Esophagus mucosa (tissue), 1 donor: ENCODE measurements at regions not wholly inside any gene's neighbourhood (a gene's known extent, or its start where the extent isn't known, plus 50 kb on each side); places are given as distances from the start of the nearest gene placed in this dataset.

Source experiments
- ATAC-seq: fragments of 200-7000 bp; cut with Tn5 transposase; one replicate; pipeline ENCODE4 v1.9.1; 2020
- donor health status: DM: yes; HTN: yes; CAD: no.

DNA sequence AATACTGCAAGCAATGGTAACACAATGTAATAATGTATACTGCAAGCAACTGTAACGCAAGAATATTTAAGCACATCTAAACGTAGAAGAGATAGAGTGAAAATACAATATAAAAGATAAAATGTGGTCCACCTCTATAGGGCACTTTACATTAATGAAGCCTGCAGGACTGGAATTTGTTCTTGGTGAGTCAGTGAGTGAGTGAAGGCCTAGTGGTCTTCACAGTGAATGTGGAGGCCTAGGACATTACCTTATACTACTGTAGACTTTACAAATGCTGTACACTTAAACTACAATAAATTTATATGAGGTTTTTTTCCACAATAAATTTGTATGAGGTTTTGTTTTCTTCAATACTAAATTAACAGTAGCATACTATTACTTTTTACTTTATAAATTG lies 287.4 kb upstream of the SNX7 start:
- ATAC-seq, result no peak

DNA sequence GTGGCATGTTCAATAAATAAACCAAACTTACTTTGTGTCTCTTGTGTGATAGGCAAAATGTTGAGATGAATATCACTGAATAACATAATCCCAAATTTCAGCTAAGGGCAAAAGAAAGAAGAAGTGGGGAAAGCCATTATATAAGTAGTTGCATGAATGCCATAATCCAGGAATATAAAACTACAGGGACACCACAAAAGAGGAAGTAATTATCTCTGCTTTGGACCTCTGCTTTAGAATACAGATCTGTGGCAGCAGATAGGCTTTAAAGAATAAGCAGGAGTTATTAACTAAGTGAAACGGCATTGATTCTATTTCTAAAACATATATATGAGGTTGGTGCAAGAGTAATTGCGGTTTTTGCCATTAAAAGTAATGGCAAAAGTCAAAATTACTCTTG lies 288.5 kb upstream of the SNX7 start:
- ATAC-seq, result no peak

DNA sequence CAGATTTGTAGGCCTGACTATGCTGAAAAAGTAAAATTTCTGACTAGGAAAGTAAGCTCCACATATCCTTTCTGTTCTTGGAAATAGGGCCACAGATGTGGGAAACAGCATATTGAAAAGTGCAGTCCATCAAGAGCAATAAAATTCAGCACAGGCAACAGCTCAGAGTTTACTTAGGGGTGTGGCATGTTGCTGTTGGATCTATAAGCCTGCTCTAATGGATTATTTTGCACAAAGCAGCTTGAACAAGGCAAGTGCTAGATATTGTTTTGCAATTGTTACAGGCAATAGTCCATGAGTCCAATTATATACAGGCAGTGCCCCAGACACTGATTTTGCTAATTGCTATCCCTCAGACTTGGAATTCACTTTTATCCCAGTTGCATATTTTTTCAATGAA lies 289.8 kb upstream of the SNX7 start:
- no peak for ATAC-seq

DNA sequence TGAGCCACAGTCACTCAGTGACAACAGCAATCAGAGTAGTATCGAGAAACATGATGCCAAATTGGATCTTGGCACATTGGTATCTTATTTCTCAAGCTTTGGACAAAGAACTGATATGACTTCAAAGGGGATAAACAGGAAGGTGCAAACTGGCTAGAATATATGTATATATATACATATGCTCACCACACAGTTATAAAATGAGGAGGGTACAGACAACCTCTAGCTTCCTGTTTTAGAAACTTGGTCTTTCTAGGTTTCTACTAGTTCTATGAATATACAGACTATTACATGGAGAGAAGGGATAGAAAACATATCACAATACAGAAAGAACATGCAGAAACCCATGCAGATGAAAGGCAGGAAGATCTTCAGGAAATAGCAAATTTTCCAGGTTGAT lies 292.1 kb upstream of the SNX7 start:
- ATAC-seq, result no peak

DNA sequence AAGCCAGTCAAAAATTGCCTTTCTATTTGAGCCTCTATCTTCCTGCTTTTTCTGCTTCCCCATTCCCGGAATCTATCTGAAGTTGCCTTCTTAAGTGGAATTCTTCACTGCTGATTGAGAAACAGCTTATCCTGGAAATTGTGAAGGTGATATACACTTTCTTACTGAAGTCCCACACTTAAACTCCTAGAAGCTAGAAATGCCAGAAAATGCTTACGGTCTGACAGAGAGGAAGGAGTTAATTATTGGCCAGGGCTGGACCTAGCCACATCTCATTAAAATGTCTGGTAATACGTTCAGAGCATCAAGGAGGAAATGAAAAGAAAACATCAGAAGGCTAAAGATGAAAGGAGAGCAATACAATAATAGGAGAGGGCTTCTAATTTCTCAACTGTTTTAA lies 292.5 kb upstream of the SNX7 start:
- no peak for ATAC-seq

DNA sequence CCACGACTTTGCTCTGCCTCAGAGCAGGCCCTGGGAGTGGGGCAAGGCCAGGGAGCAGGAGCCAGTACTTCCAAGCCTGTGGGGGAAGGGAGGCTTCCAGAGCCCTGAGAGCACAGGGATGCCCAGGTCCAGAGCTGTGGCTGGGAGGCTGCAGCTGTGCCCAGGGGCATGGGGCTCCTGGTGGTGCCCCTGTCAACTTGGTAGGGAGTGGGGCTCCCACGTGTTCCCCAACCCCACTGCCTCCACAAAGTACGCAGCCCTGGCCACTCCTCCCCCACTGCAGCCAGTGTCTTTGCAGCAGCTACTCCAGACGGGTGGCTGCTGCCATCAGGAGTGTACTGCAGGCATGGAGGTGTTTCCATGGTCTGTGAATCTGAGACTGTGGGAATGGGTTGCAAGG lies 294.1 kb upstream of the SNX7 start:
- ATAC-seq, result no peak

- ATAC-seq, result no peak
These were observed 295.2 kb upstream of the SNX7 start for GRCh38 chr1:98366343-98366742.

DNA sequence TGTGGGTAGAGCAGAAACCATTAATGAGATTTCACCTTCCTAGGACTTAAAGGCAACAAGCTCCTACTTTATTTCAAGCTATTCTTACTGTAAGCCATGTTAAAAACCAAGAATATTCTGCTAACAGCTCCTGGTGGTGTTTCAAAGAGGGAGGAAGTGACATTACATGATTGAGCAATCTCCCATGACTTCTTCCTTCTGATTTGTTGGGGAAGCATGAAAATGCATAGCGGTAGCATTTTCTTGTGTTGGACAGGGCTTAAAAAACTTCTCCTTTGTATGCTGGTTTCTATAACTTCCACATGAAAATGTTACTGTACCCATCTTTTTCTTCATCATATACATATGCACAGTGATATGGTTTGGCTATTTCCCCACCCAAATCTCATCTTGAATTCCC lies 297.0 kb upstream of the SNX7 start:
- ATAC-seq, result no peak

- ATAC-seq, result no peak
These were observed 300.7 kb upstream of the SNX7 start for GRCh38 chr1:98360864-98361263.

DNA sequence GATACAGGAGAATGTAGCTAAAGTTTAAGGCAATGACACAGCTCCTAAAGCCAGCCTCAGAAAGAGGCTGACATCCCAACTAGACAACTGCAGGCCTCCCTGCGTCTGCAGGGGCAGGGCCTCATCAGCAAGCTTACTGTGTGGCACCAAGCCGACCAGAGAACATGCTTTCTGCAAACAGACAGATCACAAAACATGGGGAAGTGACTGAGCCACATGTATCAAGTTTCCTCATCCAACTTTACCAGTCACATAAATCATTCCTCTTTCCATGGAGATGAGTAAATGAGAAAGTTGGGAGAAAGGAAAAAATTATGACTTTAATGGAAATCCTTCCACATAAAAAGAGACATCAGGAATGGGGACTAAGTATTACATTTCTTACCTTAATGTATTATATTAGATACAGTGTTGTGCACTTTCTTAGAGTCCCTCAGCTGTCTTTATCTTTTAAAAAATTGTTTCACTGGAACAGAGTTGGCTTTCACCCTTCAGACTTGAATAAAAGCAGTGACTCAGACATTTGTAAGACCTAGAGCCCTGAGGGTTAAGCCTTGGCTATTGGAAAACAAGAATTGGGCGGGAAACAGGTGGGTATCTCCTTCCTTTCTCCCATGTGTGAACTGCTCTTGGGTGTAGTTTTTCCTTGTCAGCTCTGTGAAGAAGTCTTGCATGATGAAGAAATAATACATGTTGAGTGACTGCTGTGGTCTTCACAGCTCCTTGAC lies 305.7 kb upstream of the SNX7 start:
- peak; percentile 35 for ATAC-seq

DNA sequence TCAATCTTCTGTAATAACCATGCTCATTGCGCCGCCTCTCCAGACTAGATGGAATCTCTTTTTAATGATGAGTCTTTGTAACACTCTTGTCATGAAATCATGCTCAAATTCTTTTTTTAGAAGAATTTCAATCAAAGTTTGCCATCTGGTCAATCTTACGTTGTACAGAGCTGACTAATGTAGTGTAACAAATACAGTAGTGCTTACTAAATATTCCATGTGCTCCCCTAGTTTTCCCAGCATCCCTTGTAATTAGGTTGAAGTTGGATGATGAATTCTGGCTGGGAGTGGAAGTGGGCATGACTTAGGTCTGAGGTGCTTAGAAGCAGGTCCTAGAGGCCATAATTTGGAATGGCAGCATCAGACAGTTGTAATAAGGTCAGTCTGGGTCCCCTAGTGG lies 309.1 kb upstream of the SNX7 start:
- no peak for ATAC-seq

DNA sequence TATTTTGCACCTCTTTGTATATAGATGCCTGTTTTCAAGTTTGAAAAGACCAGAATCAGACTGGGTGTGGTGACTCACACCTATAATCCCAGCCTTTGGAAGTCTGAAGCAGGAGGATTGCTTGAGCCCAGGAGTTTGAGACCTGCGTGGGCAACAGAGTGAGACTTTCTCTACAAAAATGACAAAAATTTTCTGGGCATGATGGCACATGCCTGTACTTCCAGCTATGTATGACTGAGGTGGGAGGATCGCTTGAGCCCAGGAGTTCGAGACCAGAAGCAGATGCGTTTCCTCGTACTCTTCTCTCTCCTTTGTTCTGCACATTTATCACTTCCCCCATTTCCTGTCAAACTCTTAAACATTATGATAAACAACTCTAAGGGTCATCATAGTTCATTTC lies 310.0 kb upstream of the SNX7 start:
- ATAC-seq, result no peak

DNA sequence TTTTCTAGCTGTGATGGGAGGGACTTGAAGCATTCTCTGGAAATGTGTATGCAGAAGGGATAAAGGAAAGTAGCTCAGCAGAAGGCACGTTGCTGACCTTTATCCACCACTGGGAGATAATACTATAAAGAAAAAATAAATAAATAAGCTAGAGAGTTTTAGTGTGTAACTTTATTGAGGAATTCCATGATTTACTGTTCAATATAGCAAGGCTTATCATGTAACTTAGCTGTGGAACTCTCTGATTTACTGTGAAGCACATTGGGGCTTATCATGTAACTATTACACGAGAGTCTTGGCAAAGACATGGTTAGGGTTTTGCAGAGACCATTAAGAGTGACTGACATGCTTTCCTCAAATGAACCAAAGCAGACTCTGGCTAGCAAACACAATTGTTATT lies 316.1 kb upstream of the SNX7 start:
- ATAC-seq, result no peak

- no peak for ATAC-seq
These were observed 316.8 kb upstream of the SNX7 start for GRCh38 chr1:98344731-98345130.

GRCh38 chr1:98342566-98342965 lies 319.0 kb upstream of the SNX7 start:
- ATAC-seq, result no peak

GRCh38 chr1:98340511-98340910 lies 321.0 kb upstream of the SNX7 start:
- ATAC-seq, result no peak

DNA sequence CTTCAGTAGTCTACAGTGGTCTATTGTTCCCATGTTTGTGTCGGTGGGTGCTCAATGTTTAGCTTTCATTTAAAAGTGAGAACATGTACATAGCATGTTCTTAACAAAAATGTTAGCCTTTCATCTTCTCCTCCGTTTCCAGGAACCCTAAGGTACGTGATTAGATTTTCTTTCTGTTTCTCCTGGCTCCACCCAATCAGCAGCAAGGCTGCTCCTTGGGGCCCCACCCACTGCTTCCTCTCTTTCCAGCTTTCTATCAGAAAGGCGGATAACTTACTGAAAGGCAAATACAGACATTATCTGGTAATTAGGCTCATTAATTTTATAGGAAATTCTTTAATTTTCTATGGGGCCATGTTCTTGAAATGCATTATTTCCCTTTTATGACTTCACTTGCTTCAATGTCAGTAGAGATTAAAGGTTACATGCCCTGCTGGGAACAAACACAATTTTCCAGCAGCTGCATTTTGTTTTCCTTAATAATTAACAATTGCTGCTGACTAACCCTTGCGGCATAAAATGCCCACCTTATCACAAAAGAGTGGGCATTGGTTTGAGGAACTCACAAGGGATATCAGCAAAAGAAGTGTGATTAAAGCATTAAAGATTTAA lies 324.9 kb upstream of the SNX7 start:
- no peak for ATAC-seq

DNA sequence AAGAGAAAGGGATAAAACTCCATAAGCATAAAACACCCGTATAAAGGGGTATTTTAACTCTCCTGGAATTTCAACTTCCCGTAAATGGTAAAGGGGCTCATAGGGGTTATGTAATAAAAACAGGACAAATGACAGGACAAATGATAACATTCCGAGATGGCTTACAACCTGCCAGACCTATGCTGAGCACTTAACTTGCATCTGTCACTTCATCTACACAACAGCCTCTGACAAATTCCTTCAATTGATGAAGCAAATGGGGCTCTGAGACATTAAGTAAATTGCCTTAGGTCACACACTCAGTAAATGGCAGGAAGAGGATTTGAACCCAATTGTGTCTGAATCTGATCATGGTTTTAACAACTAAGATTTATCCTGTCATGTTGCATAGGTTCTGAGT lies 327.6 kb upstream of the SNX7 start:
- no peak for ATAC-seq

DNA sequence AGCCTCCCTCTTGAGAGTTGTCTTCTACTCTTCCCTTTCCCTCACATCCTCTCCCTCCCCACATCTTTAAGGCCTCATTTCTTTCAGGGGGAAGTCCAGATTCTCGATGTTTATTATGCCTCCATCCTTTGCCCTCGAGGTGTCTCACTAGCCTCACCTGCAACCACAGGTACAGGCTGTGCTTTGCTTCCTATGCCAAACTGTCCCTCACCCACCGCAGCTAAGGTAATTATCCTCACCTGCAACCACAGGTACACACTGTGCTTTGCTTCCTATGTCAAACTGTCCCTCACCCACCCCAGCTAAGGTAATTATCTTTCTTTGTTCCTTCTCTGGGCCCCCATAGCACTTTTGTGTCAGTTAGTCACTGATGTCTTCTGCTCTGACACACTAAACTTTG lies 328.1 kb upstream of the SNX7 start:
- ATAC-seq, result no peak

DNA sequence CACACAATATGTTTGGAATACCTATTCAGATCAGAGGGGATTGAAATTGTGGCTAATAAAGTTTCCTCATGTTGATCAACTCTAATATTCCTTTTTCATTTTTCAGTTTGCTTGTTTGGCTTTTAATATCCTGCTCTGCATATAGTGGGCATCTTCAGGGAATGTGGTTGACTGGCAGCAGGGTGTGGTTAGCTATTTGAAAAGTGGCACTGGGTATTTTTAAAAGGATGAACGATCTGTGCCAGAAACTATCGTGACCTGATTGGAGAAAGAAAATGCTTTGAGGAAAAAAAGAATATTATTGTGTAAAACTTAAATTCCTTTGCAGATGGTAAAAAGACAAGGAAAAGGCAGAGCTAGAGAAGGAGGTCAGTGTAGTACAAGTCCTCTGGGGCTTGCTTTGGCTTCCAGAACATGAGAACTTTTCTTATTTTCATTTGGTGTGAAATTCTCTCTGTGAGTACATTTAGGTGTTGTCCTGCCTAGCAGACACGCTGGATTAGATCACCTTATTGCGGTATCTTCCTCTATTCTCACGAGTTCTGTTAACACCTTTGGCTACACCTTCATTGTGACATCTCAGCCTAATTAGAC lies 329.7 kb upstream of the SNX7 start:
- ATAC-seq, result no peak

DNA sequence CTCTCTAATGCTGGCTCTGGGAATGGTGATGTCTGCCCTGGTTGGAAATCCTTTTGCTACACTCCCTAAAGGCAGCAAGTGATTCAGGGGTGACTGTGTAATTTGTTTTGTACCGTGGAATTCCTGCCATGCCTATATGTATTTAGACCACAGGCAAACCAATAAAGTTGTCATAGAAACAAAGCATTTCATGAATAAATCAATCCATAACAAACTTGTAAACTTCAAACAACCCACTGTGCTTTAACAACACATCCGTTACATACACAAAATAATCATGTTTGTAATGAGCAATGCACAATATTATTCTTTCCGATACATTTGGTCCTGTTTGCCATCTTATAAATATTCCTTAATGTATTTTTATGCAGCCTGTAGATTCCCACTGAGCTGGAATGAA lies 330.3 kb upstream of the SNX7 start:
- ATAC-seq, result no peak

- no peak for ATAC-seq
These were observed 331.3 kb upstream of the SNX7 start for GRCh38 chr1:98330224-98330623.

GRCh38 chr1:98328855-98329254 lies 332.7 kb upstream of the SNX7 start:
- ATAC-seq, result no peak

DNA sequence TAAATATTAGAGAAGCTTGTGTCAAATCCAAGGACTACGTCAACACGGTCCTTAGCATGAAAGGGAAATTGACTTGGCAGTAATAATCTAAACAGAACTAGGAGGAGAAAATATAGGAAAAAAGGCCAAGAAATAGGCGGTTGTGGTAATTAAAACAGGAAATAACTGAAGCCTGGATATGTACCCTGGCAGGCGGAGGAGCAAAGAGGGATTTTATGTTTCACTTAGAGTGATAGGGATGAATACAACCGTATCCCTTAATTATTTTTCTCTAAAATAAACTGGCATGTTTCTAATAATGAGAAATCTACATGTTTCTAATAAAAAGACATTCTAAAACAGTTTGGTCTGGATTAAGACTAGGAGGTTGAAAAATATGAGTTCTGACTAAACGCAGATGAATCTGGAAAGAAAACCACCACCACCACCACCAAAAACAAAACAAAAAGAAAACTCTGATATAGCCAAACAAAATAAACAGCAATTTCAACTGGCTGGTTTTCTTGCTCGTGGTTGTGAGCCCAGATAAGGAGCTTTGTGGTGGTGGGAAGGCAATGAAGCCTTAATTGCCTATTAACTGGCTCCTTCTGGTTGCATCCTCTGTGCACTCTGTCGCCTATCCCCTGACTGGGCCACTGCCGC lies 334.2 kb upstream of the SNX7 start:
- no peak for ATAC-seq
